HS-5 (cell line): ENCODE measurements at regions not wholly inside any gene's neighbourhood (a gene's known extent, or its start where the extent isn't known, plus 50 kb on each side); places are given as distances from the start of the nearest gene placed in this dataset.

Experiments used
- DNase-seq: peaks from one replicate; pipeline ENCODE4 v3.0.0-alpha.2; 2012; ENCODE audit warnings: low read depth

GRCh38 chr3:132898141-132898540 lies 140.1 kb upstream of the TMEM108 start:
- no peak for DNase-seq

GRCh38 chr3:132892956-132893355 lies 145.2 kb upstream of the TMEM108 start:
- no peak for DNase-seq

GRCh38 chr3:132881756-132882409 lies 156.3 kb upstream of the TMEM108 start:
- DNase-seq = no peak

- DNase-seq = no peak
Measured at GRCh38 chr3:132880986-132881385, 157.2 kb upstream of the TMEM108 start.

DNA sequence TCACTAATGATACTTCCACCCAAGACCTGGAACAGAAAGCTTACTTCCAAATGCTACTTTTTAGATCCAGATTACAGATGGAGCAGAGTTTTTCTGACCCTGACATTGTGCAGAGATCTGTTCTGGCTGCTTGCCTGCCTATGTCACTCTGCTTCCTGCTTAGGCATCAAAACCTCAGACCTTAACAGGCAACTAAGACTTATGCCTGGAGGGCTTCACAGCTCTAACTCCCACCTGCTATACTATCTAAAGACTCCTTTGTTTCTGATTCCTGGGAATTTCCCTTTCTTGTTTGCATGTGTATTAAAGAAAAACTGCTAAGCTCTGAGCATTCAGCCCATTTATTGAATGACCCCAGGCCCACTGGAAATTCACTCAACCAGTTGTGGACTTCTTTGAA lies 157.4 kb upstream of the NPHP3 start:
- DNase-seq = no peak

- no peak for DNase-seq
Measured at GRCh38 chr3:132874701-132875100, 152.5 kb upstream of the NPHP3 start.

- DNase-seq = no peak
Measured at GRCh38 chr3:132872711-132873110, 150.5 kb upstream of the NPHP3 start.

DNA sequence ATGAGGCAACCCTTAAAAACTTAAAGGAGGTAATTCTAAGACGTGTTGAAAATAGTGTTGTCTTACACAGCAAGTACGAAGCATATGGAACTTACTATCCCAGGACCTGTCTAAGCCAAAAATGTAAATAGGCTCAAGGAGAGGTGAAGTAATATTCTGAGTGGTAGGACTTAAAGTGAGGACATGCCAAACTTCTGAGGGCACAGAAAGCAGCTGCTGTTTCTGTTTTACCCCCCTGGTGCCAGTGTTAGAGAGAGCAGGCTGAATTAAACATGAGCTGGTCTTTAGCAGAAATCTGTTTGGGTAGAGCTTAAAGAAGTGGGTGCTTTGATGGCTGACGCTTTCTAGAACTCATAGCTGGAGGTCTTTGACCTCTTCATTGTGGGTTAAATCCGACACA lies 149.7 kb upstream of the NPHP3 start:
- no peak for DNase-seq

DNA sequence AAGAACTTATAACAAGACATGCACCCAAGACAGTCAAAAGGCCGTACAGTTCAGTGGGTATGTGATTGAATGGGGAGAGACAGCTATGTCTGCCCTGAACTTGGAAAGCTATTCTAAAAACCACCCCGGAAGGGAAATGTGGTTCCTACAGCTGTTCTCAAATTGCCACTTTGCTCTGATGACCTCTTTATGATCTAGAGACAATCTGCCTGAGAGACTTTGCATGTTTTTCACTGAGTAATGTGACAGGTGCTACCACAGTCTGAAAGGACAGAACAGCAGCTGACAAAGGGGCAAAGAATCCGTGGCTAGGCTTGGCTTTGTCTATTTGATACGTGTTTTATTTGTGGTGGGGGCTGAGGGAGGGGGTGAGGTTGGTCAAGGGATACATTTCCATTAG lies 148.3 kb upstream of the NPHP3 start:
- DNase-seq = no peak

- peak; percentile 6 for DNase-seq
Measured at GRCh38 chr3:132867956-132868355, 145.7 kb upstream of the NPHP3 start.

GRCh38 chr3:132867526-132867925 lies 145.3 kb upstream of the NPHP3 start:
- DNase-seq = no peak

DNA sequence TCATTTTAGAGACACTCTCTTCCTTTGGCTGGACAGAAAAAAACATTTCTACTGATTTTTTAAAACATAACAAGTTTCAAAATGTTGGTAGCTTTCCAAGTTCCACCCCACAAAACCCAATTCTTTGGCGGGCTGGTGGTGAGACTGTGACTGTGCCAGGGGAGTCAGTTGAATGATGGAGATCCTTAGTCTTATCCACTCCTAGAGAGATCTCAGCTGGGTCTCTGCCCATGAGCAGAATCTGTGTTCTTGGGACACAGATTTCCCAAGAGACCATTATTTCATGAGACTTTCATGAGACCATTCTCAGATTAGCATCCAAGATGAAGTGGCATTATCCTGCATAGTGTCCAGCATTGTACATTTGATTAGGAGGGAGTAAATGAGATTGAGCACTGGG lies 135.1 kb upstream of the NPHP3 start:
- DNase-seq = no peak

GRCh38 chr3:132854856-132855535 lies 132.8 kb upstream of the NPHP3 start:
- no peak for DNase-seq

- DNase-seq = no peak
Measured at GRCh38 chr3:132847849-132848625, 125.8 kb upstream of the NPHP3 start.

DNA sequence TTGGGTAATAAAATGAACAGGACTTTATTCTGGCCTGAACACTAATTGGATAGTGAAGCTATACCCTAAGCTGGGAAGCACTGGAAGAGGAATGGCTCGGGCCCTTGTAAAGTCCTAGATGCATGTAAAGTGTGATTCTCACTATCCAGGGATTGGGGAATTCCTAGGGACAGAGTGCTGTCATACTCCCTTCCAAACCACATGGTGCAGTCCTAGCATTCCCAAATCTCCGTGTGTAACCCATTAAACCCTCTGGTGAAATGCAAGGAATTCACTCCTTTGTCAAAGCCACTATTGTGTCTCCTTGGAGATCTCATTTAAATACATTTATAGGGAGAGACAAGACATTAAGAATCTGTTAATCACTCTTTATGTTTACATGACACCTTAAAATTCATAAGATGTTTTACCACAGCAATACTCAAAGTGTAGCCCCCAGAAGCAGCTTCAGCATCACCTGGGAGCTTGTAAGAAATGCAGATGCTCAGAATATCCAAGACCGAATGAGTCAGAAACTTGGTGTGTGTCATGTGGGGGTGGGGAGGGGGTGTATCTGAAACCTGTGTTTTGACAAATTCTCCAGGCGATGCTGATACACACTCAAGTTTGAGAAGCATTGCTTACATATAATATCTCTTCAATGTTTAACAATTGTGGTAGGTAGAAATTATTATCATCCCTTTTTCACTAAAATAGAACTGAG lies 121.8 kb upstream of the NPHP3 start:
- no peak for DNase-seq

GRCh38 chr3:132843349-132843748 lies 121.1 kb upstream of the NPHP3 start:
- DNase-seq = no peak

DNA sequence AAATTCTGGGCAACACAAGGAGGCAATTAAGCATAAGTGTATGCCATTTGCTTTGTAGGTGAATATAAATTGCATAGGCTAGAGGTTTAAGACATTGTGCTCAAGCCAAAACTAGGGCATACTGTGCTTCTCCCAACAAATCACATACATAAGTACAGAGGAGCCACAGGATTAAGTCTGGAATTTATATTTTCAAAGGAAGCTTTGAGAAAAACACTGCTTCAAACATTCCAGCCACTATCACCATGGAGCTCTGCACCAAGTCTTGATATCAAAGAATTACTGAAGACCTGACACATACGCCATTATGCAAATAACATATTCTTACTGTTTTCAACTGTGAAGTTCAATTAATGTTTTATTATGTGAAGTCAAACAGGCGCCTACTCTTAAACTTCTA lies 119.4 kb upstream of the NPHP3 start:
- no peak for DNase-seq

GRCh38 chr3:132840201-132840700 lies 118.0 kb upstream of the NPHP3 start:
- DNase-seq = no peak

GRCh38 chr3:132838477-132838876 lies 116.3 kb upstream of the NPHP3 start:
- DNase-seq = no peak

DNA sequence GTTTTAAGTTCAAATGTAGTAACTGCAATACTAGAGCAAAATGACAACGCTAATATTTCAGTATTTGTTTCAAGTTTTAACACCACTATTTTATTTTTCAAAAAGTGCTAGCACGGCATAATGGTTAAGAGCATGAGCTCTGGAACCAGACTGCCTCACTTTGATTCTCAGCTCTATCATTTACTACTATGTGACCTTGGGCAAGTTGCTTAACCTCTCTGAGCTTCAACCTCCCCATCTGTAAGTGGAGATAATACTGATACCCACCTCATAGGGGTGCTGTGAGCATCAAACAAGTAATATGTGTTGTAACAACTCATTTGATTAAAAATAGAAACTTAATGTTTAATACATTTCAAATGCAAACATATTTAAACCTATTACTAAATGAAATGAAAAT lies 115.4 kb upstream of the NPHP3 start:
- DNase-seq = no peak

DNA sequence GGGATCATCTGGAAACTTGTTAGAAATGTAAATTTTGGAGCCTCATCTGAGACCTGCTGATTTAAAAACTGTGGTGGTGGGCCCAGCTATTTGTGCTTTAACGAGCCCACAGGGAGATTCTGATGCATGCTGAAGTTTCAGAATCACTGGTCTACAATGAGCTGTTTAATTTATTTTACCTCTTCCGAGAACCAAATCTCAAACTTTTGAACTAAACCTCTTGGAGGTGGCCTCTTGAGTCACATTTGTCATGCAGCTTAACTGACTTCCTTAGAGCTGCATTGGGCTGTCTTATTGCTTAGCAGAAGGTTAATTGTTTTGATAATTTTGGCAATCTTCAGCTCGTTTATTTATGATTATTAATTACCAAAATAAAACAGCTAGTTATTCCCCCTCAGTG lies 112.1 kb upstream of the NPHP3 start:
- no peak for DNase-seq

- no peak for DNase-seq
Measured at GRCh38 chr3:132829101-132829500, 106.9 kb upstream of the NPHP3 start.
